Parathyroid adenoma (tissue), 2 donors: ENCODE measurements at regions not wholly inside any gene's neighbourhood (a gene's known extent, or its start where the extent isn't known, plus 50 kb on each side); places are given as distances from the start of the nearest gene placed in this dataset.
"Not testable (repeated sequence)": the region's sequence is repeated elsewhere in the genome, so short reads cannot be mapped to it uniquely, and the experiment has no call there.

Experiments
- H2AFZ ChIP-seq: fragments of 300-600 bp; sonication (generic); one replicate; pipeline ENCODE4 v1.7.0; 2017; ENCODE audit warnings: antibody characterized with exemption, mild to moderate bottlenecking
- H3K27ac ChIP-seq: fragments of 300-600 bp; sonication (generic); one replicate; pipeline ENCODE4 v1.7.0; 2017
- H3K27me3 ChIP-seq: fragments of 300-600 bp; sonication (generic); one replicate; pipeline ENCODE4 v1.7.0; 2017; ENCODE audit warnings: low read length; ENCODE audit not compliant: control insufficient read depth, insufficient read depth
- H3K36me3 ChIP-seq: fragments of 300-600 bp; sonication (generic); one replicate; pipeline ENCODE4 v1.7.0; 2017; ENCODE audit warnings: low read length; ENCODE audit not compliant: control insufficient read depth, insufficient read depth
- H3K4me1 ChIP-seq: fragments of 300-600 bp; sonication (generic); one replicate; pipeline ENCODE4 v1.7.0; 2017; ENCODE audit warnings: control low read depth
- H3K4me2 ChIP-seq: fragments of 300-600 bp; sonication (generic); one replicate; pipeline ENCODE4 v1.7.0; 2017; ENCODE audit warnings: low read length
- H3K4me3 ChIP-seq: fragments of 300-600 bp; sonication (generic); one replicate; pipeline ENCODE4 v1.7.0; 2017; ENCODE audit warnings: low read depth, low read length
- H3K79me2 ChIP-seq: fragments of 300-600 bp; sonication (generic); one replicate; pipeline ENCODE4 v1.7.0; 2017; ENCODE audit warnings: control low read depth
- H3K9ac ChIP-seq: fragments of 300-600 bp; sonication (generic); one replicate; pipeline ENCODE4 v1.7.0; 2017; ENCODE audit warnings: mild to moderate bottlenecking
- H3K9me3 ChIP-seq: fragments of 300-600 bp; sonication (generic); one replicate; pipeline ENCODE4 v1.7.0; 2017; ENCODE audit warnings: low read length; ENCODE audit not compliant: control insufficient read depth
- TF ChIP-seq, protein P1 (sequence below): fragments of 300-600 bp; sonication (generic); IDR thresholded peaks from one replicate; pipeline ENCODE4 v1.7.0; 2017; ENCODE audit warnings: antibody characterized with exemption, mild to moderate bottlenecking
- donor health status: primary hyperparathyroidism.

DNA sequence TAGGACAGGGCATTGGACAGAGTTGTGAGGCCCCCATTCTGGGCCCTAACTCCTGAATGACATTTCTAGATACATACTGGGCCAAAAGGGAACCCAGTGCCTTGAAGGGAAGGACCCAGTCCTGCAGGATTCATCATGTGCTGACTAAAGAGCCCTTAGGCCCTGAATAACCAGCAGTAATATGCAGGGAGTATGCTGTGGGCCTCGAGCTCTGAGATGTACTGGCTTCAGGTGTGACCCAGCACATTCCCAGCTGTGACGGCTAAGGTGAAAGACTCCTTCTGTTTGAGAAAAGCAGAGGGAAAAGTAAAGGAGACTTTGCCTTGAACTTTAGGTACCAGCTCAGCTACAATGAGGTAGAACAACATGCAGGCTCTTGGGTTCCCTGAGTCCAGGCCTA is 138.2 kb upstream of the HUWE1 start:
- no peaks in the 10 kb centered on the region for H3K79me2 ChIP-seq
- H3K4me3 ChIP-seq, result no peak overlapping the region
- no peak overlapping the region for H3K4me2 ChIP-seq
- TF ChIP-seq, protein P1, sequence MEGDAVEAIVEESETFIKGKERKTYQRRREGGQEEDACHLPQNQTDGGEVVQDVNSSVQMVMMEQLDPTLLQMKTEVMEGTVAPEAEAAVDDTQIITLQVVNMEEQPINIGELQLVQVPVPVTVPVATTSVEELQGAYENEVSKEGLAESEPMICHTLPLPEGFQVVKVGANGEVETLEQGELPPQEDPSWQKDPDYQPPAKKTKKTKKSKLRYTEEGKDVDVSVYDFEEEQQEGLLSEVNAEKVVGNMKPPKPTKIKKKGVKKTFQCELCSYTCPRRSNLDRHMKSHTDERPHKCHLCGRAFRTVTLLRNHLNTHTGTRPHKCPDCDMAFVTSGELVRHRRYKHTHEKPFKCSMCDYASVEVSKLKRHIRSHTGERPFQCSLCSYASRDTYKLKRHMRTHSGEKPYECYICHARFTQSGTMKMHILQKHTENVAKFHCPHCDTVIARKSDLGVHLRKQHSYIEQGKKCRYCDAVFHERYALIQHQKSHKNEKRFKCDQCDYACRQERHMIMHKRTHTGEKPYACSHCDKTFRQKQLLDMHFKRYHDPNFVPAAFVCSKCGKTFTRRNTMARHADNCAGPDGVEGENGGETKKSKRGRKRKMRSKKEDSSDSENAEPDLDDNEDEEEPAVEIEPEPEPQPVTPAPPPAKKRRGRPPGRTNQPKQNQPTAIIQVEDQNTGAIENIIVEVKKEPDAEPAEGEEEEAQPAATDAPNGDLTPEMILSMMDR, result no peak
- no peaks in the 10 kb centered on the region for H3K36me3 ChIP-seq
- no peaks in the 10 kb centered on the region for H3K27me3 ChIP-seq
- H3K27ac ChIP-seq, result no peak overlapping the region
- H3K9ac ChIP-seq, result no peak overlapping the region
- H3K4me1 ChIP-seq, result no peaks in the 10 kb centered on the region
- no peak overlapping the region for H2AFZ ChIP-seq
- H3K9me3 ChIP-seq, result no peaks in the 10 kb centered on the region

DNA sequence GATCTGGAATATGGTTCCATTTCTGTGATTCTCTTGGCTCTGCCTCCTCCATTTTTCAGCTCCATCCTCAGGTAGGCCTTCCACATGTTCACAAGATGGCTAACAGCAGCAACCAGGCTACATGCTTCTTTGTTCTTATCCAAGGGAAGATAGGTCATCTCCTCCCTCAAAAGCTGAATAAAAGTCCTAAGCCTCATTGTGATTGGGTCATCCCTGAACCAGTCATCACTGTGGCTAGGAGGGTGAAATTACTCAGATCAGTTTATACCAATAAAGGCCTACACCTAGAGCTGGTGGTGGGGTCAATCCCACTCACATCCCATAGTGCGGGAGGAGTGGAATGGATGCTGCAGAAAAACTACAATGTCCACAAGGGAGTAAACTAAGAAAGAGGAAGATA is 131.6 kb upstream of the HUWE1 start:
- not testable (repeated sequence) for H3K36me3 ChIP-seq, H3K4me2 ChIP-seq, H3K27me3 ChIP-seq, H3K4me3 ChIP-seq, H3K79me2 ChIP-seq, H2AFZ ChIP-seq, H3K27ac ChIP-seq, H3K4me1 ChIP-seq, H3K9ac ChIP-seq, H3K9me3 ChIP-seq

DNA sequence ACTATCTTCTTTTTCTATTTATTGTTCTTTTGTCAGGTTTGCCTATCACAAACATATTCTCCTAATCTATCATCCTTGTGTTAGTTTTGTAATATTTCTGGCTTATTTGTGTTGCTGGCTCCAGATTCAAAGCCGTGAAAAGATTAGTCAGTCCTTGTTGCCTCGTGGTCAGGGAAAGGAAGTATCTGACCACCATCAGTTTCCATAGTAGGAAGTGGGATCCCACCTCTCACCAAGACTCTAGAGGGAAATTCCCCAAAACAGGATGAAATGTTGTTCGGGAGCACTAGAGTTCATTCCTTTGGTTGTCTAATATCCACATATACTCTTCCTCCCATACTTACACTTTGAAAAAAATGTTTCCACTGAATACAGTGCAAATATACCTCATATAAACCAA is 131.0 kb upstream of the HUWE1 start:
- H3K36me3 ChIP-seq, result no peaks in the 10 kb centered on the region
- H3K4me3 ChIP-seq, result no peak overlapping the region
- H3K9me3 ChIP-seq, result no peaks in the 10 kb centered on the region
- no peaks in the 10 kb centered on the region for H3K4me1 ChIP-seq
- no peak overlapping the region for H3K27ac ChIP-seq
- H3K27me3 ChIP-seq, result no peaks in the 10 kb centered on the region
- no peak overlapping the region for H3K9ac ChIP-seq
- H3K79me2 ChIP-seq, result no peaks in the 10 kb centered on the region
- TF ChIP-seq, protein P1, result no peak
- no peak overlapping the region for H3K4me2 ChIP-seq
- no peak overlapping the region for H2AFZ ChIP-seq

DNA sequence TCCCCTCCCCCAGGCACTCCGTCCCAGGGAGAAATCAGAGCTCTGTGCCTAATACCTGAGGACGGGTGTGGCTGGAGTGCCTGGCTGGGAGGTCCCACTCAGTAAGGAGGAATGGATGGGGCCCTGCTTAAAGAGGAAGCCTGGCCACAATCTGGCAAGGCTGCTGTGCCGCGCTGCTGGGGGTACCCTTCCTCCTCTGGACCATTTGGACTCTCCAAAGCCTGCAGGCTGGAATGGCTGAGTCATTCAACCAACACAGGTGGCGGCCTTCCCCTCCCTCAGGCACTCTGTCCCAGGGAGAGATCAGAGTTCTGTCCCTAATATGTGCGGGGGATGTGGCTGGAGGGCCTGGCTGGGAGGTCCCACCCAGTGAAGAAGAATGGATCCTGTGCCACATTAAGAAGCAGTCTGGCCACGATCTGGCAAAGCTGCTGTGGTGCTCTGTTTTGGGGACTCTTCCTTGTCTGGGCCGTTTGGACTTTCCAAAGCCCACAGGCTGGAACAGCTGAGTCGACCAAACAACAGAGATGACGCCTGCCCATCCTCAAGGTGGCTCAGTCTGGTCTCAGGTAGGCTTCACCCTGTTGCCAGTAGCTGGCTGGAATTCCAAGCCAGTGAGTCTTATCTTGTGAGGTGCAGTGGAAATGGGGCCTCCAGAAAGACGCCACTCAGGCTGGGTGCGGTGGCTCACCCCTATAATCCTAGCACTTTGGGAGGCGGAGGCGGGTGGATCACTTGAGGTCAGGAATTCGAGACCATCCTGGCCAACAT is 127.3 kb upstream of the HUWE1 start:
- no peak overlapping the region for H3K4me2 ChIP-seq
- no peak overlapping the region for H3K27ac ChIP-seq
- no peaks in the 10 kb centered on the region for H3K79me2 ChIP-seq
- H3K27me3 ChIP-seq, result no peaks in the 10 kb centered on the region
- H3K4me3 ChIP-seq, result no peak overlapping the region
- H3K36me3 ChIP-seq, result no peaks in the 10 kb centered on the region
- no peaks in the 10 kb centered on the region for H3K4me1 ChIP-seq
- H3K9me3 ChIP-seq, result no peaks in the 10 kb centered on the region
- no peak overlapping the region for H2AFZ ChIP-seq
- no peak overlapping the region for H3K9ac ChIP-seq
- TF ChIP-seq, protein P1, result no peak

DNA sequence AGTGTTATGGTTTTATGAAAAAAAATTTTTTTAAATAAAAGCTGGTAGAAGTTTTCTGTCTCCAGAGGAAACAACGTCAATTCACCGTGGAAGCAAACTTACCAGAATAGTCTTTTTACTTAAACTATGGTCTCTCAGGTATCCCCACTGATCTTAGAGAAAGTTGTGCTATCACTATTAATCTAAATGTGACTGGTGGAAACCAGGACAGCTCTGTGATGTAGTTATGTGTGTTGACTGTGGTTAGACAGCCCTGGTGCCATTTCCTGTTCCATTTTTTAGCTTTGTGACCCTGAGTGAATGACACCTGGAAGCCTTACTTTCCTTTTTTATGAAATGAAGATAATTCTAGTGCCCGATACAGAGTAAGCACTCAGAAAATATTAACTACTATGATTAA is 111.8 kb upstream of the HUWE1 start:
- Histone ChIP-seq H3K36me3 (no peaks in the 10 kb centered on the region), H3K79me2 (no peaks in the 10 kb centered on the region), H3K27ac (no peak overlapping the region), H3K27me3 (no peaks in the 10 kb centered on the region), H2AFZ (no peak overlapping the region), H3K4me1 (no peaks in the 10 kb centered on the region), H3K9ac (no peak overlapping the region), H3K4me2 (no peak overlapping the region), H3K4me3 (no peak overlapping the region), H3K9me3 (no peaks in the 10 kb centered on the region)
- TF ChIP-seq, protein P1, result no peak
